ENCODE measurements at regions not wholly inside any gene's neighbourhood (a gene's known extent, or its start where the extent isn't known, plus 50 kb on each side); places are given as distances from the start of the nearest gene placed in this dataset.

- DNase-seq (ENCODE audit: low read depth in 2 of 2): peak; percentile 6 to 9
Measured at GRCh38 chr18:45482286-45482685, 133.0 kb upstream of the SLC14A2 start.

- DNase-seq (ENCODE audit: low read depth in 2 of 2): no peak
Measured at GRCh38 chr18:45487581-45487980, 127.7 kb upstream of the SLC14A2 start.

GRCh38 chr18:45488645-45489044 is 126.6 kb upstream of the SLC14A2 start:
- DNase-seq (ENCODE audit: low read depth in 2 of 2): no peak

GRCh38 chr18:45493830-45494229 is 121.4 kb upstream of the SLC14A2 start:
- DNase-seq (ENCODE audit: low read depth in 2 of 2): no peak

- no peak for DNase-seq (ENCODE audit: low read depth in 2 of 2)
Measured at GRCh38 chr18:45494811-45495210, 120.5 kb upstream of the SLC14A2 start.

GRCh38 chr18:45496741-45497140 is 118.5 kb upstream of the SLC14A2 start:
- DNase-seq (ENCODE audit: low read depth in 2 of 2): no peak

- DNase-seq (ENCODE audit: low read depth in 2 of 2): no peak
Measured at GRCh38 chr18:45497595-45498286, 117.5 kb upstream of the SLC14A2 start.

GRCh38 chr18:45498287-45498658 is 117.0 kb upstream of the SLC14A2 start:
- DNase-seq (ENCODE audit: low read depth in 2 of 2): no peak

GRCh38 chr18:45503990-45504389 is 111.3 kb upstream of the SLC14A2 start:
- DNase-seq (ENCODE audit: low read depth in 2 of 2): no peak

GRCh38 chr18:45505497-45506206 is 109.6 kb upstream of the SLC14A2 start:
- peak; percentile 88 to 90 for DNase-seq (ENCODE audit: low read depth in 2 of 2)

- DNase-seq (ENCODE audit: low read depth in 2 of 2): no peak
Measured at GRCh38 chr18:45506951-45507350, 108.3 kb upstream of the SLC14A2 start.

- DNase-seq (ENCODE audit: low read depth in 2 of 2): no peak
Measured at GRCh38 chr18:45509535-45509934, 105.7 kb upstream of the SLC14A2 start.

GRCh38 chr18:45510656-45511055 is 104.6 kb upstream of the SLC14A2 start:
- DNase-seq (ENCODE audit: low read depth in 2 of 2): no peak

- DNase-seq (ENCODE audit: low read depth in 2 of 2): no peak
Measured at GRCh38 chr18:45512363-45512953, 102.8 kb upstream of the SLC14A2 start.

GRCh38 chr18:45517181-45517741 is 98.0 kb upstream of the SLC14A2 start:
- peak in 1 of 2 experiments; percentile 39 for DNase-seq (ENCODE audit: low read depth in 2 of 2)

GRCh38 chr18:45518311-45519155 is 96.7 kb upstream of the SLC14A2 start:
- DNase-seq (ENCODE audit: low read depth in 2 of 2): no peak

GRCh38 chr18:45519411-45520280 is 95.6 kb upstream of the SLC14A2 start:
- DNase-seq (ENCODE audit: low read depth in 2 of 2): peak in 1 of 2 experiments; percentile 41

GRCh38 chr18:45521136-45521535 is 94.1 kb upstream of the SLC14A2 start:
- DNase-seq (ENCODE audit: low read depth in 2 of 2): peak; percentile 67

- no peak for DNase-seq (ENCODE audit: low read depth in 2 of 2)
Measured at GRCh38 chr18:45521777-45522176, 93.5 kb upstream of the SLC14A2 start.

GRCh38 chr18:45522371-45522770 is 92.9 kb upstream of the SLC14A2 start:
- peak; percentile 73 to 74 for DNase-seq (ENCODE audit: low read depth in 2 of 2)

- peak in 1 of 2 experiments; percentile 26 for DNase-seq (ENCODE audit: low read depth in 2 of 2)
Measured at GRCh38 chr18:45525301-45525700, 90.0 kb upstream of the SLC14A2 start.

Measured in fibroblast of skin of left quadriceps (primary cell).